Ecto neural progenitor cell (in vitro differentiated cells): ENCODE measurements at regions not wholly inside any gene's neighbourhood (a gene's known extent, or its start where the extent isn't known, plus 50 kb on each side); places are given as distances from the start of the nearest gene placed in this dataset.

ENCODE experiments used
- DNase-seq: peaks from one replicate; pipeline ENCODE4 v3.0.0-alpha.2; 2018; ENCODE audit warnings: low spot score

- DNase-seq, result no peak
These were observed 141.7 kb downstream of the GADD45G start for GRCh38 chr9:89746385-89747116.

GRCh38 chr9:89747596-89747995 lies 142.8 kb downstream of the GADD45G start:
- no peak for DNase-seq

GRCh38 chr9:89748021-89748670 lies 143.3 kb downstream of the GADD45G start:
- no peak for DNase-seq

GRCh38 chr9:89748831-89749499 lies 144.2 kb downstream of the GADD45G start:
- no peak for DNase-seq

- no peak for DNase-seq
These were observed 144.8 kb downstream of the GADD45G start for GRCh38 chr9:89749500-89750116.

- DNase-seq, result peak; percentile 61
These were observed 145.4 kb downstream of the GADD45G start for GRCh38 chr9:89750117-89750791.

- no peak for DNase-seq
These were observed 146.4 kb downstream of the GADD45G start for GRCh38 chr9:89751079-89751825.

- DNase-seq, result no peak
These were observed 147.3 kb downstream of the GADD45G start for GRCh38 chr9:89752154-89752553.

GRCh38 chr9:89753472-89754055 lies 148.8 kb downstream of the GADD45G start:
- no peak for DNase-seq

GRCh38 chr9:89754193-89754592 lies 149.4 kb downstream of the GADD45G start:
- DNase-seq, result no peak

- DNase-seq, result no peak
These were observed 151.0 kb downstream of the GADD45G start for GRCh38 chr9:89755821-89756220.

- DNase-seq, result no peak
These were observed 152.2 kb downstream of the GADD45G start for GRCh38 chr9:89756891-89757537.

GRCh38 chr9:89757776-89758528 lies 153.1 kb downstream of the GADD45G start:
- DNase-seq, result no peak

- DNase-seq, result no peak
These were observed 154.8 kb downstream of the GADD45G start for GRCh38 chr9:89759572-89759971.

- DNase-seq, result no peak
These were observed 155.3 kb downstream of the GADD45G start for GRCh38 chr9:89760123-89760522.

GRCh38 chr9:89764217-89764616 lies 159.4 kb downstream of the GADD45G start:
- DNase-seq, result no peak

GRCh38 chr9:89765211-89765946 lies 160.6 kb downstream of the GADD45G start:
- DNase-seq, result no peak

- DNase-seq, result no peak
These were observed 162.2 kb downstream of the GADD45G start for GRCh38 chr9:89766991-89767390.

GRCh38 chr9:89768051-89768450 lies 163.2 kb downstream of the GADD45G start:
- DNase-seq, result no peak
